GM19467 (cell line): ENCODE measurements at regions not wholly inside any gene's neighbourhood (a gene's known extent, or its start where the extent isn't known, plus 50 kb on each side); places are given as distances from the start of the nearest gene placed in this dataset.

Experiments
- ATAC-seq: cut with Tn5 transposase; IDR thresholded peaks from one replicate; pipeline ENCODE4 v1.9.1; 2021; ENCODE audit warnings: mild to moderate bottlenecking, moderate library complexity; ENCODE audit not compliant: unreplicated experiment

GRCh38 chr16:82252582-82252981, 82.6 kb upstream of the MPHOSPH6 start:
- no peak for ATAC-seq

- no peak for ATAC-seq
Observed at GRCh38 chr16:82248677-82249076, 78.7 kb upstream of the MPHOSPH6 start.

GRCh38 chr16:82248012-82248656, 78.1 kb upstream of the MPHOSPH6 start:
- no peak for ATAC-seq

GRCh38 chr16:82242201-82242600, 72.2 kb upstream of the MPHOSPH6 start:
- no peak for ATAC-seq

GRCh38 chr16:82241469-82242052, 71.5 kb upstream of the MPHOSPH6 start:
- ATAC-seq = no peak

- no peak for ATAC-seq
Observed at GRCh38 chr16:82240111-82240510, 70.1 kb upstream of the MPHOSPH6 start.

- ATAC-seq = no peak
Observed at GRCh38 chr16:82236875-82237274, 66.9 kb upstream of the MPHOSPH6 start.

GRCh38 chr16:82236415-82236814, 66.4 kb upstream of the MPHOSPH6 start:
- no peak for ATAC-seq

- ATAC-seq = no peak
Observed at GRCh38 chr16:82232806-82233205, 62.8 kb upstream of the MPHOSPH6 start.

GRCh38 chr16:82231008-82231787, 61.2 kb upstream of the MPHOSPH6 start:
- no peak for ATAC-seq

GRCh38 chr16:82229800-82230619, 60.0 kb upstream of the MPHOSPH6 start:
- no peak for ATAC-seq

- no peak for ATAC-seq
Observed at GRCh38 chr16:82226327-82226726, 56.3 kb upstream of the MPHOSPH6 start.

GRCh38 chr16:82224821-82225220, 54.8 kb upstream of the MPHOSPH6 start:
- ATAC-seq = no peak

- no peak for ATAC-seq
Observed at GRCh38 chr16:82220541-82220940, 50.5 kb upstream of the MPHOSPH6 start.
